Muscle of leg (tissue), 3 donors: ENCODE measurements at regions not wholly inside any gene's neighbourhood (a gene's known extent, or its start where the extent isn't known, plus 50 kb on each side); places are given as distances from the start of the nearest gene placed in this dataset.
A peak's percentile ranks its signal among the peaks of the same experiment; 100 is the strongest.
"Not testable (repeated sequence)": the region's sequence is repeated elsewhere in the genome, so short reads cannot be mapped to it uniquely, and the experiment has no call there.

Source experiments
- DNase-seq: peaks from one replicate; pipeline ENCODE4 v3.0.0; 2013
- H3K27ac ChIP-seq: one replicate; pipeline ENCODE4 v1.5.1; 2013; ENCODE audit warnings: mild to moderate bottlenecking, low read length, control low read depth
- H3K27me3 ChIP-seq: one replicate; pipeline ENCODE4 v1.6.1; 2013; ENCODE audit warnings: low read length; ENCODE audit not compliant: control insufficient read depth, insufficient read depth
- H3K36me3 ChIP-seq: one replicate; pipeline ENCODE4 v1.6.1; 2013; ENCODE audit warnings: low read length; ENCODE audit not compliant: control insufficient read depth, insufficient read depth
- H3K4me1 ChIP-seq: one replicate; pipeline ENCODE4 v1.6.1; 2013; ENCODE audit warnings: low read length; ENCODE audit not compliant: control insufficient read depth, insufficient read depth
- H3K4me3 ChIP-seq: one replicate; pipeline ENCODE4 v1.5.1; 2013; ENCODE audit warnings: low read length, control low read depth
- H3K9me3 ChIP-seq: replicated peaks from 2 replicates; pipeline ENCODE4 v1.6.1; 2013; ENCODE audit warnings: low read depth, low read length; ENCODE audit not compliant: control insufficient read depth
- WGBS: methylation state at CpG from one replicate; pipeline ENCODE4 v1.1.5; 2013; ENCODE audit warnings: missing lambda C conversion rate; ENCODE audit not compliant: insufficient coverage; 5-methylcytosine and 5-hydroxymethylcytosine counted together

- Histone ChIP-seq H3K36me3 (no peaks in the 10 kb centered on the region), H3K4me1 (peaks cover 8% of the 10 kb centered on the region), H3K4me3 (no peak overlapping the region), H3K9me3 (no peaks in the 10 kb centered on the region), H3K27ac (no peak overlapping the region), H3K27me3 (peaks cover 33% of the 10 kb centered on the region)
- DNase-seq = no peak
- 78% methylated on average over 6 of the region's 9 CpGs for WGBS
Observed at GRCh38 chr2:121059651-121060649, 225.1 kb downstream of the TFCP2L1 start.

- 83% methylated on average over 1 of the region's 9 CpGs for WGBS
- H3K27me3 ChIP-seq = peaks cover 41% of the 10 kb centered on the region
Observed at GRCh38 chr2:121061633-121062032, 223.4 kb downstream of the TFCP2L1 start.

GRCh38 chr2:121063471-121063870 lies 221.5 kb downstream of the TFCP2L1 start:
- Histone ChIP-seq H3K36me3 (no peaks in the 10 kb centered on the region), H3K4me1 (peaks cover 8% of the 10 kb centered on the region), H3K9me3 (no peaks in the 10 kb centered on the region), H3K27me3 (peaks cover 47% of the 10 kb centered on the region), H3K4me3 (no peak overlapping the region), H3K27ac (no peak overlapping the region)
- no peak for DNase-seq
- 67% methylated on average over 1 of the region's 3 CpGs for WGBS

More at GRCh38 chr2:121061633-121062032, 223.4 kb downstream of the TFCP2L1 start:
- H3K36me3 ChIP-seq = no peaks in the 10 kb centered on the region
- peaks cover 8% of the 10 kb centered on the region for H3K4me1 ChIP-seq
- DNase-seq = no peak
- H3K27ac ChIP-seq = no peak overlapping the region
- no peaks in the 10 kb centered on the region for H3K9me3 ChIP-seq
- H3K4me3 ChIP-seq = no peak overlapping the region

- Histone ChIP-seq H3K27ac (no peak overlapping the region), H3K36me3 (no peaks in the 10 kb centered on the region), H3K9me3 (no peaks in the 10 kb centered on the region), H3K4me3 (no peak overlapping the region), H3K4me1 (peaks cover 8% of the 10 kb centered on the region), H3K27me3 (peaks cover 49% of the 10 kb centered on the region)
- DNase-seq = no peak
- 40% methylated on average over 7 of the region's 12 CpGs for WGBS
Observed at GRCh38 chr2:121064186-121064585, 220.8 kb downstream of the TFCP2L1 start.

GRCh38 chr2:121065239-121065638 lies 219.8 kb downstream of the TFCP2L1 start:
- no peaks in the 10 kb centered on the region for H3K36me3 ChIP-seq
- no peaks in the 10 kb centered on the region for H3K9me3 ChIP-seq
- H3K4me1 ChIP-seq = peaks cover 8% of the 10 kb centered on the region
- H3K4me3 ChIP-seq = no peak overlapping the region
- no peak overlapping the region for H3K27ac ChIP-seq
- WGBS = 94% methylated on average over 4 of the region's 5 CpGs
- peaks cover 48% of the 10 kb centered on the region for H3K27me3 ChIP-seq
- DNase-seq = no peak

- H3K36me3 ChIP-seq = no peaks in the 10 kb centered on the region
- no peak overlapping the region for H3K27ac ChIP-seq
- no peak overlapping the region for H3K4me3 ChIP-seq
- peaks cover 44% of the 10 kb centered on the region for H3K27me3 ChIP-seq
- 81% methylated on average over 3 of the region's 6 CpGs for WGBS
- DNase-seq = no peak
- H3K4me1 ChIP-seq = peaks cover 10% of the 10 kb centered on the region
- H3K9me3 ChIP-seq = no peaks in the 10 kb centered on the region
Observed at GRCh38 chr2:121066526-121066925, 218.5 kb downstream of the TFCP2L1 start.

- H3K4me1 ChIP-seq = peaks cover 8% of the 10 kb centered on the region
- H3K9me3 ChIP-seq = no peaks in the 10 kb centered on the region
- DNase-seq = no peak
- H3K4me3 ChIP-seq = no peak overlapping the region
- no peak overlapping the region for H3K27ac ChIP-seq
- WGBS = 92% methylated on average over 6 of the region's 7 CpGs
- no peaks in the 10 kb centered on the region for H3K36me3 ChIP-seq
- H3K27me3 ChIP-seq = peaks cover 49% of the 10 kb centered on the region
Observed at GRCh38 chr2:121068851-121069250, 216.2 kb downstream of the TFCP2L1 start.

- DNase-seq = no peak
- Histone ChIP-seq H3K9me3 (no peaks in the 10 kb centered on the region), H3K36me3 (no peaks in the 10 kb centered on the region), H3K4me1 (peaks cover 5% of the 10 kb centered on the region), H3K27ac (no peak overlapping the region), H3K4me3 (no peak overlapping the region), H3K27me3 (peaks cover 52% of the 10 kb centered on the region)
- 92% methylated on average over 7 of the region's 18 CpGs for WGBS
Observed at GRCh38 chr2:121069434-121069969, 215.5 kb downstream of the TFCP2L1 start.

GRCh38 chr2:121070061-121070460 lies 214.9 kb downstream of the TFCP2L1 start:
- not testable (repeated sequence) for H3K4me3 ChIP-seq, DNase-seq, H3K9me3 ChIP-seq, H3K27ac ChIP-seq, H3K36me3 ChIP-seq
- Histone ChIP-seq H3K27me3 (peaks cover 52% of the 10 kb centered on the region), H3K4me1 (peaks cover 10% of the 10 kb centered on the region)
- 88% methylated on average over 2 of the region's 11 CpGs for WGBS

- H3K9me3 ChIP-seq = no peaks in the 10 kb centered on the region
- H3K4me1 ChIP-seq = peaks cover 20% of the 10 kb centered on the region
- no peaks in the 10 kb centered on the region for H3K36me3 ChIP-seq
- peak; percentile 77 for DNase-seq
- H3K27me3 ChIP-seq = peaks cover 55% of the 10 kb centered on the region
- H3K27ac ChIP-seq = no peak overlapping the region
- 7% methylated on average over 12 of the region's 14 CpGs for WGBS
- H3K4me3 ChIP-seq = no peak overlapping the region
Observed at GRCh38 chr2:121071034-121071504, 213.9 kb downstream of the TFCP2L1 start.
